ENCODE measurements at regions not wholly inside any gene's neighbourhood (a gene's known extent, or its start where the extent isn't known, plus 50 kb on each side); places are given as distances from the start of the nearest gene placed in this dataset.

- DNase-seq: no peak
Measured at GRCh38 chr4:110967936-110968335, 345.1 kb upstream of the PITX2 start.

- no peak for DNase-seq
Measured at GRCh38 chr4:110970642-110971041, 347.8 kb upstream of the PITX2 start.

GRCh38 chr4:110975338-110975737 lies 352.5 kb upstream of the PITX2 start:
- DNase-seq: no peak

- DNase-seq: no peak
Measured at GRCh38 chr4:110977554-110977953, 354.7 kb upstream of the PITX2 start.

GRCh38 chr4:110978761-110979160 lies 355.9 kb upstream of the PITX2 start:
- no peak for DNase-seq

GRCh38 chr4:110982486-110982885 lies 359.6 kb upstream of the PITX2 start:
- no peak for DNase-seq

- no peak for DNase-seq
Measured at GRCh38 chr4:110988722-110989121, 365.8 kb upstream of the PITX2 start.

GRCh38 chr4:110989125-110989524 lies 366.2 kb upstream of the PITX2 start:
- no peak for DNase-seq

GRCh38 chr4:110994781-110995180 lies 371.9 kb upstream of the PITX2 start:
- no peak for DNase-seq

- DNase-seq: no peak
Measured at GRCh38 chr4:110998320-110998719, 375.4 kb upstream of the PITX2 start.

- no peak for DNase-seq
Measured at GRCh38 chr4:111011458-111011857, 388.6 kb upstream of the PITX2 start.

- DNase-seq: no peak
Measured at GRCh38 chr4:111013846-111014245, 391.0 kb upstream of the PITX2 start.

GRCh38 chr4:111014537-111014936 lies 391.7 kb upstream of the PITX2 start:
- no peak for DNase-seq

GRCh38 chr4:111016416-111016815 lies 393.5 kb upstream of the PITX2 start:
- DNase-seq: no peak

GRCh38 chr4:111018216-111018615 lies 395.3 kb upstream of the PITX2 start:
- no peak for DNase-seq

- no peak for DNase-seq
Measured at GRCh38 chr4:111020476-111020875, 397.6 kb upstream of the PITX2 start.

GRCh38 chr4:111020961-111021360 lies 398.1 kb upstream of the PITX2 start:
- DNase-seq: no peak

GRCh38 chr4:111022758-111023157 lies 399.9 kb upstream of the PITX2 start:
- no peak for DNase-seq

GRCh38 chr4:111027526-111027925 lies 404.6 kb upstream of the PITX2 start:
- no peak for DNase-seq

GRCh38 chr4:111028795-111029194 lies 405.9 kb upstream of the PITX2 start:
- no peak for DNase-seq

- no peak for DNase-seq
Measured at GRCh38 chr4:111031001-111031579, 408.2 kb upstream of the PITX2 start.

- no peak for DNase-seq
Measured at GRCh38 chr4:111031596-111031995, 408.7 kb upstream of the PITX2 start.

- DNase-seq: no peak
Measured at GRCh38 chr4:111037591-111038360, 414.9 kb upstream of the PITX2 start.

- DNase-seq: no peak
Measured at GRCh38 chr4:111040904-111041303, 418.0 kb upstream of the PITX2 start.

GRCh38 chr4:111043286-111043685 lies 420.4 kb upstream of the PITX2 start:
- no peak for DNase-seq
